Suppressor macrophage treated with lipopolysaccharide for 1 hour (primary cell): ENCODE measurements at regions not wholly inside any gene's neighbourhood (a gene's known extent, or its start where the extent isn't known, plus 50 kb on each side); places are given as distances from the start of the nearest gene placed in this dataset.

Experiments used
- DNase-seq, 3 donors: peaks; one replicate each; pipeline ENCODE4 v3.0.0-alpha.2; 2020 to 2022

GRCh38 chr17:51563961-51564360 lies 303.6 kb downstream of the UTP18 start:
- no peak for DNase-seq

DNA sequence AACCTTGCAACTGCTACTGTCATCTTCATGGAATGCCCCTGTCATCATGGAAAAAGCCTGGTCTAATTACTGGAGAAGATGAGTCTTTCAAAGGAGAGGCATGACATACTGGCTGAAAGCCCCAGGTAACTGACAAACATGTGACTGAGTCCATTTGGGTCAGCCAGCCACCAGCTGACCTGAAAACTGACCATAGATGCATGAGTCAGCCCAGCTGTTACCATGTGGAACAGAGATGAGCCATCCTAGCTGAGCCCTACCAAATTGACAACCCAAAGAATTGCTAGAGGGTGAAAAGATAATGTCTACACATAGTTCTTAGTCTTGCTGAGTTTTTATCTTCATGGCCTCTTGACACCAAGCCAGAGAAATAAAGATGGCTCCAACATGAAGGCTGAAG lies 311.8 kb downstream of the UTP18 start:
- peak in 1 of 3 donors; percentile 18 for DNase-seq
